ENCODE measurements at regions not wholly inside any gene's neighbourhood (a gene's known extent, or its start where the extent isn't known, plus 50 kb on each side); places are given as distances from the start of the nearest gene placed in this dataset.

DNA sequence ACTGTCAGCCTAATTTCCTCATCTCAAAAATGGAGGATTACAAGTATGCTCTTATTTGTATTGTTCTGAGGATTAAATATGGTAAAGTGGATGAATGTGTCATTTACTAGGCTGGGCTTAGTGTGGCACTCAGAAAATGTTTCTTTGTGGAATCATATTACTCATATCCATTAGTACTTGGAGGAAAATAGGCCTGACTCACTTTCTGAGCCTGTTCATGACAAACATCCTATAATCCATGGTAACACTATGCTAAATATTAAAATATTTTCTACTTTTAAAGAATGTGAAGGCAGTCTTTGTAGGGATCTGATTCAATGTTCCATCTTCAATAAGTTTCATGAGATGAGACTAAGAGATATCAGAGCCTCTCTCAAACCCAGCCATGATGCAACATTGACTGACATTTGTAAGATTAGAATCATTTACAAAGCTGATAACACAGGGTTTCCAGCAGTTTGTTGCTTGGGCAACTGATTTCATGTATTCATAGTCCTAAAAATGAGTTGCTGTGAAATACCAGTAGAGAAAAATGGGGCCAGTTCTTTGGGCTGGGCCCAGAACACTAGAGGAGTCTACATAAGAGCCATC, 1048.5 kb downstream of the NTRK3 start:
- intact Hi-C loops (cut with DNase I; ENCODE audit: low total_unique reads): no loop called here
- Histone ChIP-seq H3K27me3 (no peaks in the 10 kb centered on the region), H3K4me3 (no peak overlapping the region), H3K9me3 (no peaks in the 10 kb centered on the region), H3K36me3 (no peaks in the 10 kb centered on the region), H3K27ac (no peak overlapping the region), H3K4me1 (no peaks in the 10 kb centered on the region)
- no peak for DNase-seq
- TF ChIP-seq, protein P1, sequence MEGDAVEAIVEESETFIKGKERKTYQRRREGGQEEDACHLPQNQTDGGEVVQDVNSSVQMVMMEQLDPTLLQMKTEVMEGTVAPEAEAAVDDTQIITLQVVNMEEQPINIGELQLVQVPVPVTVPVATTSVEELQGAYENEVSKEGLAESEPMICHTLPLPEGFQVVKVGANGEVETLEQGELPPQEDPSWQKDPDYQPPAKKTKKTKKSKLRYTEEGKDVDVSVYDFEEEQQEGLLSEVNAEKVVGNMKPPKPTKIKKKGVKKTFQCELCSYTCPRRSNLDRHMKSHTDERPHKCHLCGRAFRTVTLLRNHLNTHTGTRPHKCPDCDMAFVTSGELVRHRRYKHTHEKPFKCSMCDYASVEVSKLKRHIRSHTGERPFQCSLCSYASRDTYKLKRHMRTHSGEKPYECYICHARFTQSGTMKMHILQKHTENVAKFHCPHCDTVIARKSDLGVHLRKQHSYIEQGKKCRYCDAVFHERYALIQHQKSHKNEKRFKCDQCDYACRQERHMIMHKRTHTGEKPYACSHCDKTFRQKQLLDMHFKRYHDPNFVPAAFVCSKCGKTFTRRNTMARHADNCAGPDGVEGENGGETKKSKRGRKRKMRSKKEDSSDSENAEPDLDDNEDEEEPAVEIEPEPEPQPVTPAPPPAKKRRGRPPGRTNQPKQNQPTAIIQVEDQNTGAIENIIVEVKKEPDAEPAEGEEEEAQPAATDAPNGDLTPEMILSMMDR (IDR thresholded peaks at IDR 0.05): no peak

DNA sequence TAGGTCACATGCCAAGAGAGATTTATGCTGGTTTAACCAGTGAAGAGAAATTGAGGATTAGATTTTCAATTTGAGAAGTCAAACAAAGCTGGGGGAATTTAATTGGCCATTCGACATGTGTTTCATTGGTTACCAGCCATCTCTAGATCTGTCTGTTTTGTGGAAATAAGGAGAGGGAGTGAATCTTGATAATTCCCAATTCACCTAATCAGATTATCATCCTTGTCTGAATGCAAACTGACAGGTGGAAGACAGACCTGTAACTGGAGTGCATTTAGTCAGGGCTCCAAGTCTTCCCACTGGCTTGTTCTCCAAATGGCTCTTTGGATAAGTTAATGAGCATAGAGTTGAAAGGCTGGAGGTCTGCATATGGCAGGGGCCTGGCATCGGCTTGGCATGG, 1049.3 kb downstream of the NTRK3 start:
- no peaks in the 10 kb centered on the region for H3K9me3 ChIP-seq
- H3K4me3 ChIP-seq: no peak overlapping the region
- no peak overlapping the region for H3K27ac ChIP-seq
- no peaks in the 10 kb centered on the region for H3K27me3 ChIP-seq
- intact Hi-C loops (cut with DNase I; ENCODE audit: low total_unique reads): no loop called here
- DNase-seq: no peak
- no peaks in the 10 kb centered on the region for H3K36me3 ChIP-seq
- TF ChIP-seq, protein P1 (IDR thresholded peaks at IDR 0.05): no peak
- no peaks in the 10 kb centered on the region for H3K4me1 ChIP-seq

GRCh38 chr15:87201986-87202385, 1054.6 kb downstream of the NTRK3 start:
- H3K4me1 ChIP-seq: no peaks in the 10 kb centered on the region
- intact Hi-C loops (cut with DNase I; ENCODE audit: low total_unique reads): no loop called here
- no peak overlapping the region for H3K4me3 ChIP-seq
- no peaks in the 10 kb centered on the region for H3K9me3 ChIP-seq
- no peaks in the 10 kb centered on the region for H3K27me3 ChIP-seq
- TF ChIP-seq, protein P1 (IDR thresholded peaks at IDR 0.05): no peak
- DNase-seq: no peak
- no peaks in the 10 kb centered on the region for H3K36me3 ChIP-seq
- no peak overlapping the region for H3K27ac ChIP-seq

GRCh38 chr15:87200149-87200548, 1056.4 kb downstream of the NTRK3 start:
- no peaks in the 10 kb centered on the region for H3K36me3 ChIP-seq
- intact Hi-C loops (cut with DNase I; ENCODE audit: low total_unique reads): no loop called here
- TF ChIP-seq, protein P1 (IDR thresholded peaks at IDR 0.05): no peak
- H3K9me3 ChIP-seq: no peaks in the 10 kb centered on the region
- DNase-seq: no peak
- no peaks in the 10 kb centered on the region for H3K27me3 ChIP-seq
- no peak overlapping the region for H3K27ac ChIP-seq
- H3K4me3 ChIP-seq: no peak overlapping the region
- H3K4me1 ChIP-seq: no peaks in the 10 kb centered on the region

DNA sequence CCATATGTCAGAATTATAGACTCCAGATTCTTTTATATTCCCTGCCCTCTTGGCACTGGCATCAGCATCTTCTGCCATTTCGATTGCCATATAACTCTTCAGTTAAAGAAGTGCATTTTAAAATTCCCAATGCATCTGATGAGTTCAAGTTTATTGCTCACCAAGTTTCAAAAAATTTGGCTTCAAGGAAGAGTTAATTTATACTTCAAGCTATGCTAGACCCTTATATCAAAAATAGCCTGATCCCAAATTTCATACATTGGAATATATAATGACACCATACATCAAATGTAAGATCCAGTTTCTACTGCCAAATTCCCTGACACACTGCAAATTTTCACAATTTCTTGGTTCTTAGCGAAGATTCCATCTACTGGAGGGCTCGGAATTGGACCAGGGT, 1058.6 kb downstream of the NTRK3 start:
- Histone ChIP-seq H3K27ac (no peak overlapping the region), H3K9me3 (no peaks in the 10 kb centered on the region), H3K27me3 (no peaks in the 10 kb centered on the region), H3K36me3 (no peaks in the 10 kb centered on the region), H3K4me3 (no peak overlapping the region), H3K4me1 (no peaks in the 10 kb centered on the region)
- intact Hi-C loops (cut with DNase I; ENCODE audit: low total_unique reads): no loop called here
- TF ChIP-seq, protein P1 (IDR thresholded peaks at IDR 0.05): no peak
- no peak for DNase-seq

- Histone ChIP-seq H3K36me3 (no peaks in the 10 kb centered on the region), H3K4me3 (no peak overlapping the region), H3K27me3 (no peaks in the 10 kb centered on the region), H3K4me1 (no peaks in the 10 kb centered on the region), H3K27ac (no peak overlapping the region), H3K9me3 (no peaks in the 10 kb centered on the region)
- intact Hi-C loops (cut with DNase I; ENCODE audit: low total_unique reads): no loop called here
- TF ChIP-seq, protein P1 (IDR thresholded peaks at IDR 0.05): no peak
- no peak for DNase-seq
Observed at GRCh38 chr15:87196498-87196897, 1060.0 kb downstream of the NTRK3 start.

Data from tibial artery (tissue), 4 donors.